ENCODE measurements at regions not wholly inside any gene's neighbourhood (a gene's known extent, or its start where the extent isn't known, plus 50 kb on each side); places are given as distances from the start of the nearest gene placed in this dataset.

DNA sequence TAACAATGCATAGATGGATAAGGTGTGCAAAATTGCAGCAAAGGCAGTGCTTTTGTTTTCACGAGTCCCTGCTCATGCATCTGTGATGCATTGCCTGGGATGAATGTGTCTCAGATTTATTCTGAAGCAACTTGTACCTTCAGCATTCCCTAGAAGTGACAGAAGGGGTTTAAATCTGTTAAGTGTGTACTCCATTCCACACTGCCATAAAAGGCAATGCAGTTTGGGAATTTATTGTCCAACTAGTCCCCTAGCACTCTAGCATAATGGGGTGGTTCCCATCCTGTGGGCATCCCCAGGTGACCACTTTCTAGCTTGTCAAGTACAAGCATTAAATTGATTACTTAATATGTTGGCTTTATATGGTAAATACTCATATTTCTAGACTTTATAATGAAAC is 306.5 kb upstream of the CBLB start:
- no peak for DNase-seq (ENCODE audit: low spot score)
- TF ChIP-seq, protein P1, sequence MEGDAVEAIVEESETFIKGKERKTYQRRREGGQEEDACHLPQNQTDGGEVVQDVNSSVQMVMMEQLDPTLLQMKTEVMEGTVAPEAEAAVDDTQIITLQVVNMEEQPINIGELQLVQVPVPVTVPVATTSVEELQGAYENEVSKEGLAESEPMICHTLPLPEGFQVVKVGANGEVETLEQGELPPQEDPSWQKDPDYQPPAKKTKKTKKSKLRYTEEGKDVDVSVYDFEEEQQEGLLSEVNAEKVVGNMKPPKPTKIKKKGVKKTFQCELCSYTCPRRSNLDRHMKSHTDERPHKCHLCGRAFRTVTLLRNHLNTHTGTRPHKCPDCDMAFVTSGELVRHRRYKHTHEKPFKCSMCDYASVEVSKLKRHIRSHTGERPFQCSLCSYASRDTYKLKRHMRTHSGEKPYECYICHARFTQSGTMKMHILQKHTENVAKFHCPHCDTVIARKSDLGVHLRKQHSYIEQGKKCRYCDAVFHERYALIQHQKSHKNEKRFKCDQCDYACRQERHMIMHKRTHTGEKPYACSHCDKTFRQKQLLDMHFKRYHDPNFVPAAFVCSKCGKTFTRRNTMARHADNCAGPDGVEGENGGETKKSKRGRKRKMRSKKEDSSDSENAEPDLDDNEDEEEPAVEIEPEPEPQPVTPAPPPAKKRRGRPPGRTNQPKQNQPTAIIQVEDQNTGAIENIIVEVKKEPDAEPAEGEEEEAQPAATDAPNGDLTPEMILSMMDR (IDR thresholded peaks at IDR 0.05; ENCODE audit: extremely low read depth, missing control alignments): no peak

DNA sequence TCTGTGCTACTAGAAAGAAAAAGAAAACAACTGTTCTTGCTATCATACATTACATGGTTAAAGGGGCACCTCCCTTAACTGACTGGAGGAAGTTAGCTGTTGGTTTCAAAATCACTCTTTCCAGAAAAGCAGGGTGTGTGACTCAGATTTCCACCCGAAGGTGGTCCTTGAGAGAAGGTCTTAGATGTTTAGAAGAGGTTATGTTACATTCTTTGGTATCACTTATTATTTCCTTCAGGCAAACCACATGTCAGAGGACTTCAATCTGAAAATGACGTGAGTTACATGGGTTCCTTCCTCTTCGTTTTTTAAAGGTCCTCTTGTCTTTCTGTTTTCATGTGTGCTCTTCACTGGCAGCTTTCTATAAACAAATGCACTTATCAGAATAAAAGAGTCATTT is 307.9 kb upstream of the CBLB start:
- peak; percentile 59 for DNase-seq (ENCODE audit: low spot score)
- TF ChIP-seq, protein P1 (IDR thresholded peaks at IDR 0.05; ENCODE audit: extremely low read depth, missing control alignments): no peak

DNA sequence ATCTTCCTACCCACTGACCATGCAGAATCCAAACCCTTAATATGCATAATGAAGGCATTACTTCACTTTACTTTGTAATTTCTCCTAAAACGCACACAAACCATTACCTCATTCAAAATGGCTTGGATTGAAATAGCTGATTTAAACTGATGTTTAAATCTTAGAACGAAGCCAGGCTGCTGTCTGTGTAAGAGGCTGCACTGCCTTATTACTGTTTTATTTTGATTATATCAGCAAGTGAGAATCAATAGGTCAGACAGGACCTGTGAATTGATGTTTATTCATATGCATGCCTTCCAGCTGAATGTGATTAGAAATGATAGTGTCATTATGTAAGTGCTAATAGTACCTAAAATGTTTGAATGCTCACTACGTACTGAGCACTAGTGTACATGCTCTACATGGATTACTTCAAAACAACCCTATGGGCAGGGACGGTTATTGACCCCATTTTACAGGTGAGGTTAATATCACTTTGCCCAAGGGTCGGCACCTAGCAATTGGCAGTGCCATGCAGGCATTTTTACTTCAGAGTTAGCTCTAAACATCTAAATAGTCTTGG is 314.2 kb upstream of the CBLB start:
- DNase-seq (ENCODE audit: low spot score): no peak
- TF ChIP-seq, protein P1 (IDR thresholded peaks at IDR 0.05; ENCODE audit: extremely low read depth, missing control alignments): no peak

DNA sequence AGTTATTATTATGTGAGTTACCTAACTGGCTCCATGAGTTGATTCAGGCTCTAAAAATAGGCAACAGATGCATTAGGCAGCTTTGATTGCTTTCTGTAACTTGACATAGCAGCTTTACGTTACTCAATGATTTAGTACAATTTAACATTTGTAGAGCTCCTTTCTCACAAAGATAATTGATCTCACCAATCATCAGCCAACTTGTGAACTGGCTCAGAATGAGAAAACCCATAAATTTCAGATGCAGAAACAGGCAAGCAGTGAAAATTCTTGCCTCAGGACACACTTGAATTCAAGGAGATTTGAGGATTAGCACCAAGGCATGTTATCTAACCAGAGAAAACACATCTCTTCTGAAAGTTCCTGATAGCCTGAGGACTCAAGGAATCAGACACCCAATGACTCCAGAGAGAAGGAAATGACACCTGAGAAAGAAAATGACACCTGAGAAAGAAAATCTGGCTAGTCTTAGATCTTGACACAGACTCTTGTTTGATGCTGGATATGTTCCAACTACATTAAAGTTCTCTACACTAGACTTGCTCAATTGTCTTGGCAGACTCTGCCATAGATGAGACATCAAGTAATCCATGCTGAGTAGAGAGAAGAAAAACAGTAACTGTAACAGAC is 315.1 kb upstream of the CBLB start:
- DNase-seq (ENCODE audit: low spot score): no peak
- TF ChIP-seq, protein P1 (IDR thresholded peaks at IDR 0.05; ENCODE audit: extremely low read depth, missing control alignments): no peak

DNA sequence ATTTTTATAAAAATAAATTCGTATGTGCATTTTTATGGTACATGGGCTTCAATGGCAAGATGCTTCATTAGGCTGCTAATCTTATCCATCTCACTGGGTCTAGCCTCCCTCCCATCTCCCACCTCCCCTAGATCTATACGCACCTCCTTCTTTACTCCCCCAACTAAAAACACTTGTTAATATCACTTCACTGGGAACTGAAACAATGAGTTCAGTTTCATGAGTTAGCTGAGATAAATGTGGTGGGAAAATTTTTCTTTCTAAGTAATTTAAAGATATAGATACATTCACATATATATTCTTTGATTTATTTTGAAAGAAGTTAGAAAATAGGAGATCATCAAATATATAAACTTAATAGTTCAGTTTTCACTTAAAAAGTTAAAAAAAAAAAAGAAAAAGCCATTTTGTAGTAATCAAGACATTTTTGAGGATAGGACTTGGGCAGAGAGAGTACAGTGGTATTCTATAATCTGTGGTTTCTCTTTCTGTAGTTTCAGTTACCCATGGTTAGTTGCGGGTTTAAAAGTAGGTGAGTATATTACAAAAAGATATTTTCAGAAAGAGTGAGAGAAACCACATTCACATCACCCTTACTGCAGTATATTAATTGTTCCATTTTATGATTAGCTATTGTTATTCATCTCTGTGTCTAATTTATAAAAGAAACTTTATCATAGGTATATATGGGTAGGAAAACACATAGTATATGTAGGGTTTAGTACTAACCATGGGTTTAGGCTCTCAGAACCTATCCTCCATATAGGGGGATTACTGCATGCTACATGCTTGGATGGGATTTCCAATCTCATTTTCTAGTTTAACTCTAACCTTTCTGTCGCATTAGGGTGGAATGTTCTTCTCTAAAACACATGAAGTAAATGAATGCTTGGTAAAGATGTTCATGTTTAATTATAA is 316.0 kb upstream of the CBLB start:
- peak; percentile 28 for DNase-seq (ENCODE audit: low spot score)
- TF ChIP-seq, protein P1 (IDR thresholded peaks at IDR 0.05; ENCODE audit: extremely low read depth, missing control alignments): no peak

DNA sequence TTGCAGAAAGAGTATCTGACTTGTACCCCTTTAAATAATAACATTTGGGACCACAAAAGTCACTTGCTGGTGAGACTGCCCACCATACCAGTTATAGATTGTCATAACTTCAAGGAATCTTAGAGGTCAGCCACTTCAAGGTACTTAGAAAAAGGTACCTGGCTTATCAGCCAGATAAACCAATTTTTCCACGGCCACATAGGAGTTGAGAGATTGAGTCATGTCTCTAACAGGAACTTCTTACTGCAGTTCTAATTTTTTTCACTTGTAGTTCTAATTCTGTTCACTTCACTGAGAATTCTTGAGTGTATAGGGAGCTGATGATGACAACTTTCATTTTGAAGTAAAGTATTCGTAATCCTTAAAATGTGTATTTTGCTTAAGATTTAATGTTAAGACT is 317.1 kb upstream of the CBLB start:
- TF ChIP-seq, protein P1 (IDR thresholded peaks at IDR 0.05; ENCODE audit: extremely low read depth, missing control alignments): no peak
- no peak for DNase-seq (ENCODE audit: low spot score)

DNA sequence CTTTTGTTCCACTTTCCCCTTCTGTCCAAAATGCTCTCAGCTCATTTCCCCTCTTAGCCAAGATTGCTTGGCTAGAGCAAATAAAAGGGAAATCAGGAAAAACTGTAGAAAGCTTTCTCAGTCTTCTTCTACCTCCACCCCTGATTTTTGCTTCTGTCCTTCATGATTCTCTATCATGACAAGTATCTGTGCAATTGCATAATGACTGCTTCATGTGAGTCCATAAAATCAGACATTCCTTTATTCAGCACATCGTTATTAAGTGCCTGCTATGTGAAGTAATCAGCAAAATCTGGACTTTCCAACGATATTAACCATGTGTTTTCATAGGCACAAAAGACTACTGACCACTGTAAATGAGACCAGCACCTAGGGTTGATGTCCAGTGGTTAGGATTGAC is 321.5 kb upstream of the CBLB start:
- no peak for DNase-seq (ENCODE audit: low spot score)

More for the DNA sequence above, 321.5 kb upstream of the CBLB start:
- TF ChIP-seq, protein P1 (IDR thresholded peaks at IDR 0.05; ENCODE audit: extremely low read depth, missing control alignments): no peak

Data from GM20000 (cell line).